Keratinocyte (primary cell): ENCODE measurements at regions not wholly inside any gene's neighbourhood (a gene's known extent, or its start where the extent isn't known, plus 50 kb on each side); places are given as distances from the start of the nearest gene placed in this dataset.

Experiments used
- DNase-seq: peaks from one replicate; pipeline ENCODE4 v3.0.0-alpha.2; 2011; ENCODE audit warnings: low read depth, missing footprints, low spot score
- FAIRE-seq: peaks from 2 replicates; lab custom pipeline; 2011; peaks lifted over from hg19 to GRCh38; lab: Jason Lieb, UNC
- H2AFZ ChIP-seq: 2 replicates; pipeline ENCODE4 v1.6.0; 2012; ENCODE audit warnings: low read length, control low read depth, inconsistent platforms; ENCODE audit not compliant: control insufficient read depth
- H3K27ac ChIP-seq: 2 replicates; pipeline ENCODE4 v1.5.1; 2011; ENCODE audit warnings: low read length; ENCODE audit not compliant: control insufficient read depth, insufficient read depth
- H3K27me3 ChIP-seq: 3 replicates; pipeline ENCODE4 v1.6.0; 2011; ENCODE audit warnings: low read length; ENCODE audit not compliant: control insufficient read depth, insufficient read depth; ENCODE audit errors: extremely low read depth
- H3K36me3 ChIP-seq, 2 experiments: 2 replicates in 1 of 2; 3 replicates in 1 of 2; pipeline ENCODE4 v1.5.1; 2011; ENCODE audit warnings: low read length in 2 of 2, mild to moderate bottlenecking in 1 of 2; ENCODE audit not compliant: control insufficient read depth in 2 of 2, insufficient read depth in 2 of 2; ENCODE audit errors: extremely low read depth in 1 of 2
- H3K4me1 ChIP-seq: 3 replicates; pipeline ENCODE4 v1.5.1; 2011; ENCODE audit warnings: low read length; ENCODE audit not compliant: control insufficient read depth, insufficient read depth; ENCODE audit errors: extremely low read depth
- H3K4me2 ChIP-seq: 3 replicates; pipeline ENCODE4 v1.6.0; 2011; ENCODE audit warnings: low read depth, low read length; ENCODE audit not compliant: control insufficient read depth, insufficient read depth; ENCODE audit errors: extremely low read depth
- H3K4me3 ChIP-seq, 3 experiments: fragments of 200-600 bp in 1 of 3; sonication (generic) in 1 of 3; 2 replicates in 2 of 3; 3 replicates in 1 of 3; pipeline ENCODE4 v1.5.1; 2011 to 2016; ENCODE audit warnings: low read length in 3 of 3, mild to moderate bottlenecking in 3 of 3, control low read depth in 2 of 3, inconsistent platforms in 1 of 3, low read depth in 1 of 3, mixed read lengths in 1 of 3, mixed run types in 1 of 3, moderate library complexity in 1 of 3; ENCODE audit not compliant: control insufficient read depth in 2 of 3, insufficient read depth in 2 of 3; ENCODE audit errors: extremely low read depth in 1 of 3
- H3K79me2 ChIP-seq: 2 replicates; pipeline ENCODE4 v1.6.0; 2012; ENCODE audit warnings: low read length; ENCODE audit not compliant: control insufficient read depth, insufficient read depth
- H3K9ac ChIP-seq: 3 replicates; pipeline ENCODE4 v1.6.0; 2011; ENCODE audit warnings: low read length; ENCODE audit not compliant: control insufficient read depth, insufficient read depth; ENCODE audit errors: extremely low read depth
- H3K9me1 ChIP-seq: 3 replicates; pipeline ENCODE4 v1.6.0; 2011; ENCODE audit warnings: low read length; ENCODE audit not compliant: control insufficient read depth, insufficient read depth; ENCODE audit errors: extremely low read depth
- H3K9me3 ChIP-seq: 2 replicates; pipeline ENCODE4 v1.5.1; 2012; ENCODE audit warnings: low read depth, low read length; ENCODE audit not compliant: control insufficient read depth
- H4K20me1 ChIP-seq: 3 replicates; pipeline ENCODE4 v1.6.0; 2011; ENCODE audit warnings: low read length; ENCODE audit not compliant: control insufficient read depth, insufficient read depth; ENCODE audit errors: extremely low read depth
- CTCF ChIP-seq, 3 experiments: IDR thresholded peaks in 1 of 3; conservative IDR thresholded peaks in 1 of 3; optimal IDR thresholded peaks in 1 of 3; 2 replicates in 2 of 3; 3 replicates in 1 of 3; pipeline versions ENCODE3 to v1.5.1; 2011; ENCODE audit warnings: low read length in 3 of 3, mild to moderate bottlenecking in 3 of 3, moderate library complexity in 2 of 3, control low read depth in 1 of 3, inconsistent platforms in 1 of 3; ENCODE audit not compliant: insufficient read depth in 2 of 3; ENCODE audit errors: extremely low read depth in 1 of 3
- EZH2 ChIP-seq: IDR thresholded peaks from one replicate; pipeline ENCODE4 v1.6.1; 2012; ENCODE audit warnings: inconsistent platforms, mild to moderate bottlenecking, low read length, moderate library complexity
- dilution Hi-C: fragments of 300-500 bp; cut with MboI; formaldehyde crosslinking; loops from one replicate; pipeline ENCODE4 v1.7.0; 2020; ENCODE audit warnings: low sequenced_read_pairs; ENCODE audit not compliant: extremely low pct_ligation_motif_present

- dilution Hi-C loops, result no loop called here
- no peak for TF ChIP-seq EZH2
- TF ChIP-seq CTCF (optimal IDR thresholded peaks at IDR 0.05 in 1 of 3, IDR thresholded peaks at IDR 0.05 in 1 of 3, conservative IDR thresholded peaks at IDR 0.05 in 1 of 3; ENCODE audit: extremely low read depth in 1 of 3, insufficient read depth in 2 of 3, low read length in 3 of 3), result no peak
- Histone ChIP-seq H4K20me1 (no peaks in the 10 kb centered on the region), H3K4me1 (no peaks in the 10 kb centered on the region), H2AFZ (no peak overlapping the region), H3K27ac (no peak overlapping the region), H3K4me2 (no peak overlapping the region), H3K27me3 (no peaks in the 10 kb centered on the region), H3K79me2 (no peaks in the 10 kb centered on the region), H3K4me3 (no peak overlapping the region), H3K9me1 (no peaks in the 10 kb centered on the region), H3K9ac (no peak overlapping the region), H3K9me3 (no peaks in the 10 kb centered on the region), H3K36me3 (no peaks in the 10 kb centered on the region)
- DNase-seq (no peak), FAIRE-seq (no peak)
Measured at GRCh38 chr9:82865524-82865923, 197.4 kb downstream of the RASEF start.

- FAIRE-seq (no peak), DNase-seq (no peak)
- no peaks in the 10 kb centered on the region for H4K20me1 ChIP-seq
- no peaks in the 10 kb centered on the region for H3K4me1 ChIP-seq
- no peaks in the 10 kb centered on the region for H3K9me1 ChIP-seq
- dilution Hi-C loops, result no loop called here
- TF ChIP-seq EZH2, result no peak
- no peak for TF ChIP-seq CTCF (optimal IDR thresholded peaks at IDR 0.05 in 1 of 3, IDR thresholded peaks at IDR 0.05 in 1 of 3, conservative IDR thresholded peaks at IDR 0.05 in 1 of 3; ENCODE audit: extremely low read depth in 1 of 3, insufficient read depth in 2 of 3, low read length in 3 of 3)
- H3K79me2 ChIP-seq, result no peaks in the 10 kb centered on the region
- no peak overlapping the region for H3K4me2 ChIP-seq
- H3K9me3 ChIP-seq, result no peaks in the 10 kb centered on the region
- no peak overlapping the region for H3K27ac ChIP-seq
- no peaks in the 10 kb centered on the region for H3K36me3 ChIP-seq
- no peak overlapping the region for H3K4me3 ChIP-seq
- H2AFZ ChIP-seq, result no peak overlapping the region
- H3K27me3 ChIP-seq, result no peaks in the 10 kb centered on the region
- H3K9ac ChIP-seq, result no peak overlapping the region
Measured at GRCh38 chr9:82880336-82881050, 182.4 kb downstream of the RASEF start.
